ENCODE measurements at regions not wholly inside any gene's neighbourhood (a gene's known extent, or its start where the extent isn't known, plus 50 kb on each side); places are given as distances from the start of the nearest gene placed in this dataset.
"Not testable (repeated sequence)": the region's sequence is repeated elsewhere in the genome, so short reads cannot be mapped to it uniquely, and the experiment has no call there.

- DNase-seq (ENCODE audit: low read depth): no peak
Observed at GRCh38 chr5:63563008-63563917, 399.0 kb downstream of the HTR1A start.

GRCh38 chr5:63555874-63556273 lies 406.4 kb downstream of the HTR1A start:
- no peak for DNase-seq (ENCODE audit: low read depth)

GRCh38 chr5:63554191-63554590 lies 408.1 kb downstream of the HTR1A start:
- no peak for DNase-seq (ENCODE audit: low read depth)

- no peak for DNase-seq (ENCODE audit: low read depth)
Observed at GRCh38 chr5:63553073-63553472, 409.2 kb downstream of the HTR1A start.

- no peak for DNase-seq (ENCODE audit: low read depth)
Observed at GRCh38 chr5:63535840-63536602, 426.2 kb downstream of the HTR1A start.

- no peak for DNase-seq (ENCODE audit: low read depth)
Observed at GRCh38 chr5:63524281-63524680, 438.0 kb downstream of the HTR1A start.

- DNase-seq (ENCODE audit: low read depth): no peak
Observed at GRCh38 chr5:63516006-63516405, 446.2 kb downstream of the HTR1A start.

GRCh38 chr5:63500242-63500641 lies 462.0 kb downstream of the HTR1A start:
- no peak for DNase-seq (ENCODE audit: low read depth)

GRCh38 chr5:63495225-63495624 lies 467.0 kb downstream of the HTR1A start:
- DNase-seq (ENCODE audit: low read depth): no peak

- no peak for DNase-seq (ENCODE audit: low read depth)
Observed at GRCh38 chr5:63483338-63483737, 478.9 kb downstream of the HTR1A start.

GRCh38 chr5:63473335-63473967 lies 488.8 kb downstream of the HTR1A start:
- no peak for DNase-seq (ENCODE audit: low read depth)

- no peak for DNase-seq (ENCODE audit: low read depth)
Observed at GRCh38 chr5:63456279-63456678, 506.0 kb downstream of the HTR1A start.

GRCh38 chr5:63451188-63451587 lies 511.1 kb downstream of the HTR1A start:
- no peak for DNase-seq (ENCODE audit: low read depth)

GRCh38 chr5:63439537-63439936 lies 522.7 kb downstream of the HTR1A start:
- no peak for DNase-seq (ENCODE audit: low read depth)

GRCh38 chr5:63409737-63410136 lies 552.5 kb downstream of the HTR1A start:
- DNase-seq (ENCODE audit: low read depth): no peak

- no peak for DNase-seq (ENCODE audit: low read depth)
Observed at GRCh38 chr5:63408984-63409383, 553.3 kb downstream of the HTR1A start.

GRCh38 chr5:63401436-63402046 lies 560.7 kb downstream of the HTR1A start:
- peak; percentile 2 for DNase-seq (ENCODE audit: low read depth)

GRCh38 chr5:63400079-63400478 lies 562.2 kb downstream of the HTR1A start:
- no peak for DNase-seq (ENCODE audit: low read depth)

- DNase-seq (ENCODE audit: low read depth): no peak
Observed at GRCh38 chr5:63398346-63398745, 563.9 kb downstream of the HTR1A start.

GRCh38 chr5:63388188-63388587 lies 574.1 kb downstream of the HTR1A start:
- not testable (repeated sequence) for DNase-seq (ENCODE audit: low read depth)

GRCh38 chr5:63375851-63376250 lies 586.4 kb downstream of the HTR1A start:
- no peak for DNase-seq (ENCODE audit: low read depth)

- DNase-seq (ENCODE audit: low read depth): no peak
Observed at GRCh38 chr5:63374085-63374484, 588.2 kb downstream of the HTR1A start.

All from stromal cell of bone marrow (primary cell).